H1 (cell line): ENCODE measurements at regions not wholly inside any gene's neighbourhood (a gene's known extent, or its start where the extent isn't known, plus 50 kb on each side); places are given as distances from the start of the nearest gene placed in this dataset.

Source experiments
- CTCF ChIA-PET: fragments of 300-600 bp; sonication (Branson Sonifier 250); formaldehyde crosslinking; loops from one replicate; lab custom pipeline; 2021; ENCODE audit not compliant: partially characterized antibody; lab: Charles Lee
- POLR2A ChIA-PET: fragments of 300-600 bp; sonication (Branson Sonifier 250); formaldehyde crosslinking; loops from one replicate; lab custom pipeline; 2021; ENCODE audit warnings: inconsistent platforms; ENCODE audit not compliant: partially characterized antibody; lab: Charles Lee
- DNase-seq, 2 experiments: peaks; one replicate each; pipeline versions ENCODE4 v3.0.0 to v3.0.0-alpha.2; 2010 to 2022; ENCODE audit warnings: low spot score in 2 of 2, low read depth in 1 of 2, mixed read lengths in 1 of 2
- FAIRE-seq: peaks from 2 replicates; lab custom pipeline; 2011; peaks lifted over from hg19 to GRCh38; lab: Jason Lieb, UNC
- H2AFZ ChIP-seq: 2 replicates; pipeline ENCODE4 v1.8.1; 2012; ENCODE audit warnings: low read length, inconsistent platforms
- H2AK5ac ChIP-seq: 2 replicates; pipeline ENCODE4 v1.6.1; 2013; ENCODE audit warnings: low read depth, low read length
- H2BK120ac ChIP-seq: replicated peaks from 2 replicates; pipeline ENCODE3; 2013; ENCODE audit warnings: low read depth, low read length, inconsistent platforms
- H2BK12ac ChIP-seq: 2 replicates; pipeline ENCODE4 v1.6.1; 2013; ENCODE audit warnings: low read depth, low read length
- H2BK15ac ChIP-seq: 2 replicates; pipeline ENCODE4 v1.6.1; 2013; ENCODE audit warnings: low read length
- H2BK20ac ChIP-seq: 2 replicates; pipeline ENCODE4 v1.6.1; 2013; ENCODE audit warnings: low read length
- H2BK5ac ChIP-seq: 2 replicates; pipeline ENCODE4 v1.6.1; 2013; ENCODE audit warnings: low read depth, low read length
- H3K14ac ChIP-seq: 2 replicates; pipeline ENCODE4 v1.6.1; 2013; ENCODE audit warnings: inconsistent platforms; ENCODE audit not compliant: insufficient read length
- H3K18ac ChIP-seq: 2 replicates; pipeline ENCODE4 v1.6.1; 2013; ENCODE audit warnings: low read length; ENCODE audit errors: extremely low read depth
- H3K23ac ChIP-seq: 2 replicates; pipeline ENCODE4 v1.6.1; 2013; ENCODE audit warnings: inconsistent platforms; ENCODE audit not compliant: insufficient read length
- H3K23me2 ChIP-seq: 2 replicates; pipeline ENCODE4 v1.6.1; 2013; ENCODE audit warnings: low read depth, low read length
- H3K27ac ChIP-seq: 2 replicates; pipeline ENCODE4 v1.6.1; 2011; ENCODE audit warnings: low read depth, low read length, inconsistent platforms
- H3K27me3 ChIP-seq, 4 experiments: replicated peaks in 1 of 4; 1 replicate in 1 of 4; 2 replicates in 3 of 4; pipeline versions ENCODE4 v1.6.1 to v1.8.1; 2011 to 2013; ENCODE audit warnings: low read length in 3 of 4, mild to moderate bottlenecking in 3 of 4, inconsistent platforms in 2 of 4, mixed read lengths in 2 of 4, moderate library complexity in 1 of 4; ENCODE audit not compliant: control insufficient read depth in 3 of 4, insufficient read depth in 3 of 4; ENCODE audit errors: extremely low read depth in 1 of 4
- H3K36me3 ChIP-seq, 4 experiments: 2 replicates each; pipeline versions ENCODE4 v1.6.1 to v1.8.1; 2011 to 2013; ENCODE audit warnings: mild to moderate bottlenecking in 4 of 4, low read length in 3 of 4, moderate library complexity in 2 of 4, control low read depth in 1 of 4, inconsistent platforms in 1 of 4; ENCODE audit not compliant: insufficient read depth in 4 of 4, control insufficient read depth in 2 of 4
- H3K4ac ChIP-seq: replicated peaks from 2 replicates; pipeline ENCODE3; 2013; ENCODE audit warnings: low read length, low read depth, mixed read lengths, inconsistent platforms; ENCODE audit not compliant: insufficient read length
- H3K4me1 ChIP-seq, 4 experiments: replicated peaks in 1 of 4; 1 replicate in 1 of 4; 2 replicates in 3 of 4; pipeline versions ENCODE4 v1.6.1 to v1.8.1; 2011 to 2013; ENCODE audit warnings: low read length in 3 of 4, inconsistent platforms in 2 of 4, mixed read lengths in 1 of 4; ENCODE audit not compliant: insufficient read depth in 4 of 4, control insufficient read depth in 3 of 4
- H3K4me2 ChIP-seq, 2 experiments: 2 replicates each; pipeline versions ENCODE4 v1.6.1 to v1.8.1; 2011 to 2013; ENCODE audit warnings: low read depth in 2 of 2, low read length in 2 of 2, control low read depth in 1 of 2, inconsistent platforms in 1 of 2, mild to moderate bottlenecking in 1 of 2; ENCODE audit not compliant: insufficient read depth in 1 of 2
- H3K4me3 ChIP-seq, 4 experiments: fragments of 200-600, 300-600 bp in 1 of 4; sonication (generic), shearing (Covaris generic), sonication (Bioruptor Twin) in 1 of 4; 2 replicates each; pipeline versions ENCODE4 v1.5.1 to v1.8.1; 2011 to 2016; ENCODE audit warnings: low read length in 4 of 4, low read depth in 3 of 4, control low read depth in 2 of 4, inconsistent platforms in 2 of 4, mild to moderate bottlenecking in 2 of 4, mixed read lengths in 1 of 4, moderate library complexity in 1 of 4; ENCODE audit not compliant: insufficient read depth in 2 of 4; ENCODE audit errors: extremely low read depth in 1 of 4
- H3K56ac ChIP-seq: replicated peaks from 2 replicates; pipeline ENCODE3; 2013; ENCODE audit warnings: low read depth, mild to moderate bottlenecking, mixed read lengths, low read length, inconsistent platforms; ENCODE audit not compliant: insufficient read length
- H3K79me1 ChIP-seq: 2 replicates; pipeline ENCODE4 v1.6.1; 2013; ENCODE audit warnings: low read depth, low read length, control low read depth
- H3K79me2 ChIP-seq, 2 experiments: 2 replicates each; pipeline versions ENCODE4 v1.6.1 to v1.8.1; 2012 to 2013; ENCODE audit warnings: low read length in 2 of 2, mild to moderate bottlenecking in 2 of 2, inconsistent platforms in 1 of 2; ENCODE audit not compliant: insufficient read depth in 2 of 2, control insufficient read depth in 1 of 2
- H3K9ac ChIP-seq, 4 experiments: replicated peaks in 1 of 4; 1 replicate in 1 of 4; 2 replicates in 3 of 4; pipeline versions ENCODE4 v1.6.1 to v1.8.1; 2011 to 2013; ENCODE audit warnings: low read depth in 3 of 4, low read length in 3 of 4, control low read depth in 2 of 4, mild to moderate bottlenecking in 2 of 4, moderate library complexity in 2 of 4, inconsistent platforms in 1 of 4; ENCODE audit errors: extremely low read depth in 1 of 4
- H3K9me3 ChIP-seq, 2 experiments: 2 replicates each; pipeline versions ENCODE4 v1.6.1 to v1.8.1; 2012 to 2013; ENCODE audit warnings: mild to moderate bottlenecking in 2 of 2, moderate library complexity in 2 of 2, control low read depth in 1 of 2, inconsistent platforms in 1 of 2, low read depth in 1 of 2, low read length in 1 of 2, mixed read lengths in 1 of 2; ENCODE audit not compliant: insufficient read depth in 2 of 2
- H4K20me1 ChIP-seq, 2 experiments: replicated peaks in 1 of 2; 2 replicates each; pipeline versions ENCODE3 to v1.8.1; 2011 to 2013; ENCODE audit warnings: inconsistent platforms in 2 of 2, low read length in 2 of 2, mild to moderate bottlenecking in 1 of 2; ENCODE audit not compliant: insufficient read depth in 2 of 2, control insufficient read depth in 1 of 2
- H4K5ac ChIP-seq: 2 replicates; pipeline ENCODE4 v1.6.1; 2013; ENCODE audit warnings: low read length, low read depth, mixed read lengths, inconsistent platforms; ENCODE audit not compliant: insufficient read length
- H4K8ac ChIP-seq: 2 replicates; pipeline ENCODE4 v1.8.0; 2013; ENCODE audit warnings: mild to moderate bottlenecking, moderate library complexity, low read length, inconsistent platforms; ENCODE audit not compliant: insufficient read depth; ENCODE audit errors: extremely low read depth
- H4K91ac ChIP-seq: replicated peaks from 2 replicates; pipeline ENCODE3; 2013; ENCODE audit warnings: low read length, mixed read lengths, inconsistent platforms; ENCODE audit not compliant: insufficient read length
- ASH2L ChIP-seq: fragments of 200-600, 300-600 bp; sonication (generic); IDR thresholded peaks from one replicate; pipeline ENCODE4 v1.7.1; 2017; ENCODE audit warnings: low read length
- CBX8 ChIP-seq: fragments of 300-800, 300-1000 bp; sonication (generic); IDR thresholded peaks from 2 replicates; pipeline ENCODE4 v1.7.1; 2016; ENCODE audit warnings: low read depth, low read length, borderline replicate concordance
- CHD2 ChIP-seq: IDR thresholded peaks from 2 replicates; pipeline ENCODE4 v1.6.1; 2012; ENCODE audit warnings: low read length, improper control_type of control experiment
- CTCF ChIP-seq, 3 experiments: IDR thresholded peaks; 1 replicate in 2 of 3; 2 replicates in 1 of 3; pipeline versions ENCODE4 v1.5.1 to v1.6.1; 2011; ENCODE audit warnings: low read length in 3 of 3, mild to moderate bottlenecking in 3 of 3, inconsistent platforms in 2 of 3, low read depth in 1 of 3, moderate library complexity in 1 of 3; ENCODE audit not compliant: insufficient read depth in 1 of 3; ENCODE audit errors: control extremely low read depth in 1 of 3
- EZH2 ChIP-seq: fragments of 200-600 bp; sonication (generic); IDR thresholded peaks from 2 replicates; pipeline ENCODE4 v1.7.1; 2012; ENCODE audit warnings: low read depth, mild to moderate bottlenecking, moderate library complexity, low read length, inconsistent platforms; ENCODE audit not compliant: severe bottlenecking
- POU5F1 ChIP-seq: IDR thresholded peaks from 2 replicates; pipeline ENCODE4 v1.6.1; 2011; ENCODE audit warnings: low read depth, mild to moderate bottlenecking, low read length, moderate library complexity
- SIRT6 ChIP-seq: IDR thresholded peaks from one replicate; pipeline ENCODE4 v1.7.1; 2012; ENCODE audit warnings: low read length, inconsistent platforms
- USF2 ChIP-seq: IDR thresholded peaks from 2 replicates; pipeline ENCODE4 v1.6.1; 2011; ENCODE audit warnings: low read length, improper control_type of control experiment
- YY1 ChIP-seq: IDR thresholded peaks from 2 replicates; pipeline ENCODE4 v1.6.1; 2011; ENCODE audit warnings: low read depth, mild to moderate bottlenecking, low read length
- WGBS, 2 experiments: shearing (Covaris generic) in 1 of 2; methylation state at CpG; one replicate each; pipeline versions ENCODE4 v1.1.6 to v1.1.7; 2013 to 2015; ENCODE audit warnings: low lambda C conversion rate in 2 of 2, mixed read lengths in 2 of 2, inconsistent platforms in 1 of 2, low coverage in 1 of 2, missing lambda C conversion rate in 1 of 2; ENCODE audit not compliant: insufficient replicate concordance in 2 of 2, insufficient coverage in 1 of 2, insufficient read length in 1 of 2; ENCODE audit errors: extremely low coverage in 1 of 2, missing lambda C conversion rate in 1 of 2; 5-methylcytosine and 5-hydroxymethylcytosine counted together

DNA sequence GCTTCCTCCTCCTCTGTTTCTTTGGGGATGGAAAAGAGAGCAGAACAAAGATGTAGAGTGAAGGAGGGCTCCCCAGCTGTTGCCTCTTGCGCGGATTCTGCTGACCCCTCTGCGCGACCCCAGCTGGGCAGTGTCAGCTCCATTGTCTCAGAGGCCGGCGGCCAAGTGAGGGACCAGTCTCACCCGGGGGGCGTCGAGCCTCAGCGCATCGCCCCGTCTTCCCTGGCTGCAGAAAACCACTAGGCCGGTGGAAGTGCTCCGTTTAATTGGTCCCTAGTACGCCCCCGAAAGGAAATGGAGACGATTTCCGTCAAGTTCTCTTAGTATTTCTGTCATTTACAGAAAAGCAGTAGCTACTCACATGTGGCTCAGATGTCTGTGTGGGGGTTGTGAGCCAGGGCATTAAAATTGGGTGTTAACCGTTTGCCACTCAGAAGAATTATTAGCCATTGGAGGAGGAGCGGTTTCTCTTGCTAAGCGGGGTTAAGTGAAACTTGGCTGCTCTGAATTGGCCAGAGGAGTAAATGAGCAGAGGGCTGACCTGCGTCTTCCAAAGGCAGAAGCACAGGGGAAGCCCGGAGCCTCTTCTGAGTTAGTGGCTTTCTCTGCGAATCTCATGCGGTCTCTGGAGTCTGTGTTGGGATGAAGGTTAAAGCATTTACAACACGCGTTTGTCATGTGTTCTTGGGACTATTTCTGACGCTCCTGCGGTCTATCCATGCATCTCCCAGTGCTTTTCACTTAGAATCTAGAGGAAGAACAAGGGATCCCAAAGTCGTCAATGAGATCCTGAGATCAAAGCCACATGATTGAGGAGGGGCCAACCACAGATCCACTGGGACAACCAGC is 132.8 kb upstream of the MYO16 start:
- Histone ChIP-seq H3K27me3 (peaks cover 15 to 43% (median 35%) of the 10 kb centered on the region in 4 experiments), H3K23me2 (peaks cover 18% of the 10 kb centered on the region; the same call in 1 of the 2 replicates), H2AK5ac (no peak overlapping the region), H4K20me1 (no peaks in the 10 kb centered on the region), H3K18ac (no peak overlapping the region), H4K91ac (no peak overlapping the region), H3K36me3 (no peaks in the 10 kb centered on the region), H3K27ac (no peak overlapping the region), H3K4me2 (peak overlapping the region; percentile 97 to 99), H2BK12ac (no peak overlapping the region), H2BK20ac (no peak overlapping the region), H3K79me2 (no peaks in the 10 kb centered on the region), H3K56ac (no peak overlapping the region), H3K14ac (no peak overlapping the region), H3K4me1 (peaks cover 0 to 10% (median 2%) of the 10 kb centered on the region in 4 experiments; a peak in 4 of 7 replicates), H3K9ac (no peak overlapping the region; a peak in 1 of 7 replicates), H2AFZ (peak overlapping the region; percentile 82), H3K4ac (no peak overlapping the region), H4K5ac (no peak overlapping the region), H2BK5ac (no peak overlapping the region), H3K9me3 (no peaks in the 10 kb centered on the region), H4K8ac (no peak overlapping the region), H3K23ac (no peak overlapping the region), H2BK15ac (no peak overlapping the region), H3K4me3 (peak overlapping the region; percentile 51 to 90 (median 66); a peak in 7 of 8 replicates), H3K79me1 (no peaks in the 10 kb centered on the region), H2BK120ac (no peak overlapping the region)
- 9% methylated on average over 30 of the region's 30 CpGs; no CpG with 5 or more reads in 1 of the 2 experiments for WGBS, 2 experiments
- FAIRE-seq (no peak), DNase-seq (peak in 1 of 2 experiments; percentile 46)
- CTCF ChIA-PET, result interaction anchor here (0.6 to 2.6 kb wide), 2 partner anchors 11 to 14 kb away, joined by 4 to 12 read pairs; no protein-coding TSS in a partner anchor
- POLR2A ChIA-PET, result no interaction called here
- TF ChIP-seq SIRT6 (no peak), USF2 (no peak), ASH2L (peak; percentile 41), CHD2 (no peak), CBX8 (no peak), POU5F1 (no peak), YY1 (no peak), EZH2 (peak; percentile 57), CTCF (IDR thresholded peaks at IDR 0.05; ENCODE audit: control extremely low read depth in 1 of 3, insufficient read depth in 1 of 3, low read depth in 1 of 3, low read length in 3 of 3) (no peak)
